GM23248 (cell line): ENCODE measurements at regions not wholly inside any gene's neighbourhood (a gene's known extent, or its start where the extent isn't known, plus 50 kb on each side); places are given as distances from the start of the nearest gene placed in this dataset.
"Not testable (repeated sequence)": the region's sequence is repeated elsewhere in the genome, so short reads cannot be mapped to it uniquely, and the experiment has no call there.

Source experiments
- DNase-seq: peaks from one replicate; pipeline ENCODE4 v3.0.0-alpha.2; 2015
- H2AFZ ChIP-seq: fragments of 200-600 bp; sonication (generic); 2 replicates; pipeline ENCODE4 v1.6.1; 2016; ENCODE audit warnings: antibody characterized with exemption
- H3F3A ChIP-seq: fragments of 200-600 bp; sonication (generic); 2 replicates; pipeline ENCODE4 v1.6.1; 2016; ENCODE audit warnings: mild to moderate bottlenecking, antibody characterized with exemption, mixed run types; ENCODE audit not compliant: insufficient read depth
- H3K27ac ChIP-seq: fragments of 200-600 bp; sonication (generic); 2 replicates; pipeline ENCODE4 v1.5.1; 2016; ENCODE audit warnings: mild to moderate bottlenecking
- H3K27me3 ChIP-seq: fragments of 200-600 bp; sonication (generic); replicated peaks from 2 replicates; pipeline ENCODE4 v1.6.1; 2016; ENCODE audit warnings: mild to moderate bottlenecking; ENCODE audit not compliant: insufficient read depth
- H3K36me3 ChIP-seq: fragments of 200-600 bp; sonication (generic); 2 replicates; pipeline ENCODE4 v1.6.1; 2016; ENCODE audit warnings: low read depth, mild to moderate bottlenecking
- H3K4me1 ChIP-seq: fragments of 200-600 bp; sonication (generic); 2 replicates; pipeline ENCODE4 v1.6.1; 2016; ENCODE audit warnings: mild to moderate bottlenecking; ENCODE audit not compliant: insufficient read depth
- H3K4me2 ChIP-seq: fragments of 200-600 bp; sonication (generic); one replicate; pipeline ENCODE4 v1.6.1; 2016; ENCODE audit warnings: mild to moderate bottlenecking; ENCODE audit not compliant: unreplicated experiment
- H3K4me3 ChIP-seq: fragments of 200-600 bp; sonication (generic); 2 replicates; pipeline ENCODE4 v1.5.1; 2016; ENCODE audit warnings: mild to moderate bottlenecking
- H3K79me2 ChIP-seq: fragments of 200-600 bp; sonication (generic); 2 replicates; pipeline ENCODE4 v1.6.1; 2016; ENCODE audit warnings: mild to moderate bottlenecking; ENCODE audit not compliant: insufficient read depth
- H3K9ac ChIP-seq: fragments of 200-600 bp; sonication (generic); 2 replicates; pipeline ENCODE4 v1.6.1; 2016; ENCODE audit warnings: mild to moderate bottlenecking
- H3K9me2 ChIP-seq: fragments of 200-600 bp; sonication (generic); 2 replicates; pipeline ENCODE4 v1.6.1; 2016; ENCODE audit warnings: mixed run types, mild to moderate bottlenecking, moderate library complexity; ENCODE audit not compliant: insufficient read depth
- H3K9me3 ChIP-seq: fragments of 200-600 bp; sonication (generic); one replicate; pipeline ENCODE4 v1.6.1; 2017; ENCODE audit warnings: low read depth
- H4K20me1 ChIP-seq: fragments of 200-600 bp; sonication (generic); 2 replicates; pipeline ENCODE4 v1.6.0; 2016; ENCODE audit not compliant: insufficient read depth
- EZH2 ChIP-seq: fragments of 200-600 bp; sonication (generic); IDR thresholded peaks from 2 replicates; pipeline ENCODE4 v1.6.1; 2018; ENCODE audit warnings: antibody characterized with exemption, mild to moderate bottlenecking; ENCODE audit not compliant: insufficient read depth, poor library complexity, severe bottlenecking
- EZH2phosphoT487 ChIP-seq: fragments of 200-600 bp; sonication (generic); IDR thresholded peaks from 2 replicates; pipeline ENCODE4 v1.6.1; 2018; ENCODE audit warnings: antibody characterized with exemption, moderate library complexity, mild to moderate bottlenecking, low read depth; ENCODE audit not compliant: insufficient read depth
- WGBS, 2 experiments: methylation state at CpG; one replicate each; pipeline ENCODE4 v1.1.6; 2015 to 2017; ENCODE audit warnings: low lambda C conversion rate in 2 of 2, low coverage in 1 of 2; ENCODE audit errors: missing lambda C conversion rate in 2 of 2; 5-methylcytosine and 5-hydroxymethylcytosine counted together
- in situ Hi-C: fragments of 300-500 bp; cut with MboI; formaldehyde crosslinking; loops from 2 replicates; pipeline ENCODE4 v1.15.0; 2020

DNA sequence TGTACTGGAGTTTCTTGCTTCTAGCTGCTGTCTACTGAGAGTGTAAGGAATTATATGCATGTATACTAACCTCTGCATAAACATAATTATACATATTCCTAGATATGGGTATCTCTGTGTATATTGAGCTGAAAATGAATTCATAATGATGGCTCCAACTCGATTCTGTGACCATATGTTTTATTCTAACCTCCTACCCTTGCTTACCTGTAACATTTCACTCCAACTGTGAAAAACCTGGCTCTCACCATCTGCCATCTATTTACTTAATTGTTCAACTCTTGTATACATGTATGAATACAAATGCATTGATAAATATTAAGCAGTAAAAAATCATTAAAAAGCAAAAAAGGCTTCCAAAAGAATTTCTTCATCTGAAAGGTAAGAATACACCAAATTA lies 1729.5 kb upstream of the SPRY2 start:
- Histone ChIP-seq H4K20me1 (no peaks in the 10 kb centered on the region), H3K4me1 (no peaks in the 10 kb centered on the region), H2AFZ (no peak overlapping the region), H3K9me3 (no peaks in the 10 kb centered on the region), H3K9me2 (no peaks in the 10 kb centered on the region), H3K27me3 (no peaks in the 10 kb centered on the region), H3K79me2 (no peaks in the 10 kb centered on the region), H3F3A (no peaks in the 10 kb centered on the region), H3K9ac (no peak overlapping the region), H3K4me3 (no peak overlapping the region), H3K27ac (no peak overlapping the region), H3K36me3 (no peaks in the 10 kb centered on the region), H3K4me2 (no peak overlapping the region)
- in situ Hi-C loops, result no loop called here
- 0% methylated on average over 1 of the region's 1 CpG for WGBS, 2 experiments
- DNase-seq, result no peak
- TF ChIP-seq EZH2, result no peak
- TF ChIP-seq EZH2phosphoT487, result no peak

DNA sequence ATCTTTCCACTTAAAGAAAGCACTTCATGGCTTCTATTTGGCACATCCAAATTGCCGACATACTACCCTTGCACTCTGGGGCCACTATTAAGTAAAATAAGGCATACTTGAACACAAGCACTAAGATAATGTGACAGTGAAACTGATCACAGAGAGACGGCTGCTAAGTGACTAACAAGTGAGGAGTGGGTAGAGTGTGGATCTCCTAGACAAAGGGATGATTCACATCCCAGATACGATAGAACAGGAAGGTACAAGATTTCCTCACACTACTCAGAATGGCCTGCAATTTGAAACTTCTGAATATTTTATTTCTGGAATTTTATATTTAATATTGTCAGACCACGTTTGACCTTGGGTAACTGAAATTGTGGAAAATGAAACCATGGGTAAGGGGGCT lies 1721.8 kb upstream of the SPRY2 start:
- H4K20me1 ChIP-seq, result no peaks in the 10 kb centered on the region
- no peaks in the 10 kb centered on the region for H3K36me3 ChIP-seq
- 16 to 18% methylated on average over 4 of the region's 4 CpGs for WGBS, 2 experiments
- H3K79me2 ChIP-seq, result no peaks in the 10 kb centered on the region
- TF ChIP-seq EZH2phosphoT487, result no peak
- TF ChIP-seq EZH2, result no peak
- H3K27me3 ChIP-seq, result no peaks in the 10 kb centered on the region
- no peak overlapping the region for H3K27ac ChIP-seq
- no peaks in the 10 kb centered on the region for H3F3A ChIP-seq
- H3K9me3 ChIP-seq, result no peaks in the 10 kb centered on the region
- H3K4me1 ChIP-seq, result no peaks in the 10 kb centered on the region
- H3K4me3 ChIP-seq, result no peak overlapping the region
- no peak overlapping the region for H3K4me2 ChIP-seq
- DNase-seq, result no peak
- H3K9me2 ChIP-seq, result no peaks in the 10 kb centered on the region
- in situ Hi-C loops, result no loop called here
- no peak overlapping the region for H2AFZ ChIP-seq
- no peak overlapping the region for H3K9ac ChIP-seq

- Histone ChIP-seq H3K9me3 (peaks cover 7% of the 10 kb centered on the region), H3K27me3 (no peaks in the 10 kb centered on the region), H3K4me3 (no peak overlapping the region), H3K4me2 (no peak overlapping the region), H3K4me1 (no peaks in the 10 kb centered on the region), H3K27ac (no peak overlapping the region), H3K36me3 (no peaks in the 10 kb centered on the region), H3K9ac (no peak overlapping the region), H4K20me1 (no peaks in the 10 kb centered on the region), H3K9me2 (no peaks in the 10 kb centered on the region), H3K79me2 (no peaks in the 10 kb centered on the region), H3F3A (no peaks in the 10 kb centered on the region), H2AFZ (no peak overlapping the region)
- no peak for DNase-seq
- TF ChIP-seq EZH2phosphoT487, result no peak
- no peak for TF ChIP-seq EZH2
- in situ Hi-C loops, result no loop called here
- WGBS, 2 experiments, result 20 to 24% methylated on average over 2 of the region's 2 CpGs
Measured at GRCh38 chr13:82058364-82058763, 1717.4 kb upstream of the SPRY2 start.

DNA sequence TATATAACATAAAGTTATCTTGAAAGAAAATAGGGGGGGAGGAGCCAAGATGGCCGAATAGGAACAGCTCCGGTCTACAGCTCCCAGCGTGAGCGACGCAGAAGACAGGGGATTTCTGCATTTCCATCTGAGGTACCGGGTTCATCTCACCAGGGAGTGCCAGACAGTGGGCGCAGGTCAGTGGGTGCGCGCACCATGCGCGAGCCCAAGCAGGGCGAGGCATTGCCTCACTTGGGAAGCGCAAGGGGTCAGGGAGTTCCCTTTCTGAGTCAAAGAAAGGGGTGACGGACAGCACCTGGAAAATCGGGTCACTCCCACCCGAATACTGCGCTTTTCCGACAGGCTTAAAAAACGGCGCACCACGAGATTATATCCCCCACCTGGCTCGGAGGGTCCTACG lies 1704.4 kb upstream of the SPRY2 start:
- H3K4me3 ChIP-seq, DNase-seq, H3F3A ChIP-seq, H2AFZ ChIP-seq, H3K4me1 ChIP-seq, H3K9ac ChIP-seq, H3K36me3 ChIP-seq, H3K9me2 ChIP-seq, H3K79me2 ChIP-seq, H4K20me1 ChIP-seq, H3K9me3 ChIP-seq, H3K27ac ChIP-seq, H3K4me2 ChIP-seq, H3K27me3 ChIP-seq, in situ Hi-C loops: not testable (repeated sequence)
- 59 to 67% methylated on average over 22 to 23 of the region's 23 CpGs for WGBS, 2 experiments

DNA sequence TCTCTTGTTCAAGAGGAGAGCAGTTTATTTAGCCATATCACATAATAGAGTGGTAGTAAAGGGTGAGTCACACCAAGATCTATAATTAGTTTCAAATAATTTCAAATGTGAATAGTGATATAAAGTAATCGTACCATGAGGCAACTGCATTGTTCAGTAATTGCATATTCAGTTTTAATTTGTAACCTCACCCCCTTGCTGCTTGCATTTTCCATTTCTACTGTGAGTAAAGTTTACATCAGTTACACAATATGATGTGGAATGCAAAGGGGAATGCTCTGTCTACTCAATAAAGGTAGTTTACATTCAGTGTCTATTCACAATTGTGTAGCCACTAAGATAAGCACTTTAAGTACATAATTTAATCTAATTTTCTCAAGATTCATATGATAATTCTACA lies 1695.7 kb upstream of the SPRY2 start:
- in situ Hi-C loops, result no loop called here
- Histone ChIP-seq H3K9ac (no peak overlapping the region), H3K9me2 (no peaks in the 10 kb centered on the region), H3K9me3 (no peaks in the 10 kb centered on the region), H3K27ac (no peak overlapping the region), H3K4me3 (no peak overlapping the region), H3K4me2 (no peak overlapping the region), H3F3A (no peaks in the 10 kb centered on the region), H3K27me3 (no peaks in the 10 kb centered on the region), H3K4me1 (no peaks in the 10 kb centered on the region), H3K79me2 (no peaks in the 10 kb centered on the region), H2AFZ (no peak overlapping the region), H3K36me3 (no peaks in the 10 kb centered on the region), H4K20me1 (no peaks in the 10 kb centered on the region)
- TF ChIP-seq EZH2 (no peak), EZH2phosphoT487 (no peak)
- DNase-seq, result no peak
- WGBS, 2 experiments, result 14 to 38% methylated on average over 1 of the region's 1 CpG
